DND-41 (cell line): ENCODE measurements at regions not wholly inside any gene's neighbourhood (a gene's known extent, or its start where the extent isn't known, plus 50 kb on each side); places are given as distances from the start of the nearest gene placed in this dataset.

Source experiments
- CTCF ChIP-seq: IDR thresholded peaks from 2 replicates; pipeline ENCODE4 v1.5.1; 2012; ENCODE audit warnings: borderline replicate concordance, low read length, moderate library complexity, mild to moderate bottlenecking; ENCODE audit not compliant: poor library complexity, severe bottlenecking; ENCODE audit errors: extremely low read depth
- EZH2 ChIP-seq: IDR thresholded peaks from 3 replicates; pipeline ENCODE4 v1.6.1; 2012; ENCODE audit warnings: borderline replicate concordance, low read depth, mild to moderate bottlenecking, moderate library complexity, low read length, inconsistent platforms; ENCODE audit not compliant: severe bottlenecking

- TF ChIP-seq CTCF: no peak
- no peak for TF ChIP-seq EZH2
These were observed 1537.5 kb upstream of the PIK3C3 start for GRCh38 chr18:40417501-40417900.
